HEK293T (cell line): ENCODE measurements at regions not wholly inside any gene's neighbourhood (a gene's known extent, or its start where the extent isn't known, plus 50 kb on each side); places are given as distances from the start of the nearest gene placed in this dataset.

Experiments
- ARNT ChIP-seq: fragments of 450-650 bp; IDR thresholded peaks from 2 replicates; pipeline ENCODE4 v1.6.1; 2017; ENCODE audit warnings: mild to moderate bottlenecking
- FOXM1 ChIP-seq: fragments of 450-650 bp; IDR thresholded peaks from 2 replicates; pipeline ENCODE4 v1.6.1; 2017; ENCODE audit warnings: mild to moderate bottlenecking, borderline replicate concordance
- SP1 ChIP-seq: fragments of 450-650 bp; IDR thresholded peaks from 2 replicates; pipeline ENCODE4 v1.6.1; 2017
- SUZ12 ChIP-seq: fragments of 450-650 bp; IDR thresholded peaks from 2 replicates; pipeline ENCODE4 v1.6.1; 2016; ENCODE audit warnings: mild to moderate bottlenecking

DNA sequence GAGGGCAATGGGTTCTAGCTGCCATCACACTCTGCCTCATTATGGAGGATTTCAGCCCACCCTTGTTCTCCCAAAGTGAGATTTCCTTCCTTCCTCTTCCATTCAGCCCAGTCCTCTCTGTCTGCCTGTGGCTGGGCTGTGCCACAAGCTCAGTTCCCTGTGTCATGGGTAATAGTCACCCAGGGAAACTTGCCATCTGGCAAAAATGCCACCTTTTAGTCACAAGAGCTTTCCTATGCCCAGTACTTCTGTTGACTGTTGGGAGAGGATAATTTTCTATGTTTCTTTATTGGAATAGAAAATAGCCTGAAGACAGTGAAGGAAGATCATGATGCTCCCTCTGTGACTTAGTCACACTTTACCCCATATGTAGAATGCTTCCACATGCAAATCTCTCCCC lies 71.4 kb downstream of the TLR4 start:
- TF ChIP-seq FOXM1 (no peak), SP1 (no peak), SUZ12 (no peak), ARNT (no peak)
